ENCODE measurements at regions not wholly inside any gene's neighbourhood (a gene's known extent, or its start where the extent isn't known, plus 50 kb on each side); places are given as distances from the start of the nearest gene placed in this dataset.
A peak's percentile ranks its signal among the peaks of the same experiment; 100 is the strongest.
"Not testable (repeated sequence)": the region's sequence is repeated elsewhere in the genome, so short reads cannot be mapped to it uniquely, and the experiment has no call there.

- DNase-seq (peak; percentile 26), ATAC-seq (no peak)
- intact Hi-C loops (cut with DNase I) = no loop called here
Measured at GRCh38 chr17:51428668-51429495, 168.5 kb downstream of the UTP18 start.

GRCh38 chr17:51429938-51430337, 169.6 kb downstream of the UTP18 start:
- ATAC-seq; intact Hi-C loops (cut with DNase I); DNase-seq: not testable (repeated sequence)

- ATAC-seq (no peak), DNase-seq (no peak)
- intact Hi-C loops (cut with DNase I) = no loop called here
Measured at GRCh38 chr17:51430591-51430990, 170.2 kb downstream of the UTP18 start.

- no peak for DNase-seq
- ATAC-seq = no peak
- intact Hi-C loops (cut with DNase I) = no loop called here
Measured at GRCh38 chr17:51434434-51435170, 174.3 kb downstream of the UTP18 start.

- no peak for ATAC-seq
- no peak for DNase-seq
- intact Hi-C loops (cut with DNase I) = no loop called here
Measured at GRCh38 chr17:51435171-51435552, 174.8 kb downstream of the UTP18 start.

GRCh38 chr17:51435641-51436091, 175.3 kb downstream of the UTP18 start:
- ATAC-seq (peak in 1 of 2 donors; percentile 70), DNase-seq (peak; percentile 63)
- intact Hi-C loops (cut with DNase I) = no loop called here

GRCh38 chr17:51439395-51440229, 179.3 kb downstream of the UTP18 start:
- DNase-seq (no peak), ATAC-seq (peak in 1 of 2 donors; percentile 81)
- intact Hi-C loops (cut with DNase I) = no loop called here

- intact Hi-C loops (cut with DNase I) = no loop called here
- ATAC-seq (no peak), DNase-seq (no peak)
Measured at GRCh38 chr17:51441431-51441830, 181.1 kb downstream of the UTP18 start.

GRCh38 chr17:51442088-51442865, 181.9 kb downstream of the UTP18 start:
- no peak for ATAC-seq

GRCh38 chr17:51443646-51444045, 183.3 kb downstream of the UTP18 start:
- intact Hi-C loops (cut with DNase I) = no loop called here
- ATAC-seq (no peak), DNase-seq (no peak)

More at GRCh38 chr17:51442088-51442865, 181.9 kb downstream of the UTP18 start:
- DNase-seq = no peak
- intact Hi-C loops (cut with DNase I) = no loop called here

- no peak for DNase-seq
- no peak for ATAC-seq
- intact Hi-C loops (cut with DNase I) = no loop called here
Measured at GRCh38 chr17:51445946-51446345, 185.6 kb downstream of the UTP18 start.

GRCh38 chr17:51454456-51454978, 194.2 kb downstream of the UTP18 start:
- ATAC-seq (no peak), DNase-seq (no peak)
- intact Hi-C loops (cut with DNase I) = no loop called here

- ATAC-seq = no peak
- DNase-seq = no peak
- intact Hi-C loops (cut with DNase I) = no loop called here
Measured at GRCh38 chr17:51455211-51455610, 194.9 kb downstream of the UTP18 start.

GRCh38 chr17:51455931-51456330, 195.6 kb downstream of the UTP18 start:
- ATAC-seq = peak in 1 of 2 donors; percentile 59
- no peak for DNase-seq
- intact Hi-C loops (cut with DNase I) = no loop called here

- no peak for DNase-seq
- ATAC-seq = peak in 1 of 2 donors; percentile 73
- intact Hi-C loops (cut with DNase I) = no loop called here
Measured at GRCh38 chr17:51456942-51457341, 196.6 kb downstream of the UTP18 start.

- DNase-seq (peak; percentile 65), ATAC-seq (peak in 1 of 2 donors; percentile 75)
- intact Hi-C loops (cut with DNase I) = no loop called here
Measured at GRCh38 chr17:51461578-51462004, 201.2 kb downstream of the UTP18 start.

GRCh38 chr17:51463353-51463752, 203.0 kb downstream of the UTP18 start:
- DNase-seq = no peak
- ATAC-seq = no peak
- intact Hi-C loops (cut with DNase I) = no loop called here

- DNase-seq = no peak
- ATAC-seq = no peak
- intact Hi-C loops (cut with DNase I) = no loop called here
Measured at GRCh38 chr17:51467336-51467735, 207.0 kb downstream of the UTP18 start.

Data from left cardiac atrium (tissue), 4 donors.